ENCODE measurements at regions not wholly inside any gene's neighbourhood (a gene's known extent, or its start where the extent isn't known, plus 50 kb on each side); places are given as distances from the start of the nearest gene placed in this dataset.

GRCh38 chr12:93154753-93155480 lies 222.8 kb upstream of the NUDT4 start:
- no peak for DNase-seq (ENCODE audit: low read depth in 2 of 2)

GRCh38 chr12:93156086-93156716 lies 221.5 kb upstream of the NUDT4 start:
- no peak for DNase-seq (ENCODE audit: low read depth in 2 of 2)

GRCh38 chr12:93157279-93157678 lies 220.4 kb upstream of the NUDT4 start:
- no peak for DNase-seq (ENCODE audit: low read depth in 2 of 2)

GRCh38 chr12:93158065-93158843 lies 219.5 kb upstream of the NUDT4 start:
- no peak for DNase-seq (ENCODE audit: low read depth in 2 of 2)

- no peak for DNase-seq (ENCODE audit: low read depth in 2 of 2)
Observed at GRCh38 chr12:93163260-93164036, 214.3 kb upstream of the NUDT4 start.

- no peak for DNase-seq (ENCODE audit: low read depth in 2 of 2)
Observed at GRCh38 chr12:93164103-93164880, 213.4 kb upstream of the NUDT4 start.

GRCh38 chr12:93165384-93165932 lies 212.3 kb upstream of the NUDT4 start:
- DNase-seq (ENCODE audit: low read depth in 2 of 2), result no peak

- DNase-seq (ENCODE audit: low read depth in 2 of 2), result no peak
Observed at GRCh38 chr12:93166541-93167307, 211.0 kb upstream of the NUDT4 start.

GRCh38 chr12:93167331-93167730 lies 210.4 kb upstream of the NUDT4 start:
- no peak for DNase-seq (ENCODE audit: low read depth in 2 of 2)

- no peak for DNase-seq (ENCODE audit: low read depth in 2 of 2)
Observed at GRCh38 chr12:93167841-93168492, 209.8 kb upstream of the NUDT4 start.

GRCh38 chr12:93168751-93169150 lies 209.0 kb upstream of the NUDT4 start:
- DNase-seq (ENCODE audit: low read depth in 2 of 2), result no peak

- DNase-seq (ENCODE audit: low read depth in 2 of 2), result no peak
Observed at GRCh38 chr12:93169536-93169935, 208.2 kb upstream of the NUDT4 start.

- DNase-seq (ENCODE audit: low read depth in 2 of 2), result no peak
Observed at GRCh38 chr12:93170928-93171327, 206.8 kb upstream of the NUDT4 start.

GRCh38 chr12:93173178-93173957 lies 204.4 kb upstream of the NUDT4 start:
- DNase-seq (ENCODE audit: low read depth in 2 of 2), result no peak

- DNase-seq (ENCODE audit: low read depth in 2 of 2), result no peak
Observed at GRCh38 chr12:93174048-93174447, 203.7 kb upstream of the NUDT4 start.

GRCh38 chr12:93174473-93174872 lies 203.3 kb upstream of the NUDT4 start:
- DNase-seq (ENCODE audit: low read depth in 2 of 2), result no peak

- DNase-seq (ENCODE audit: low read depth in 2 of 2), result no peak
Observed at GRCh38 chr12:93176165-93176564, 201.6 kb upstream of the NUDT4 start.

- no peak for DNase-seq (ENCODE audit: low read depth in 2 of 2)
Observed at GRCh38 chr12:93176610-93177126, 201.1 kb upstream of the NUDT4 start.

Data from stimulated activated CD8-positive, alpha-beta memory T cell treated with anti-CD3 and anti-CD28 coated beads, Interleukin-15, amount 100 ng/mL, for 4 hours (primary cell).